ENCODE measurements at regions not wholly inside any gene's neighbourhood (a gene's known extent, or its start where the extent isn't known, plus 50 kb on each side); places are given as distances from the start of the nearest gene placed in this dataset.

GRCh38 chr18:67342159-67342558 lies 174.4 kb downstream of the DSEL start:
- H3K27me3 ChIP-seq (ENCODE audit: control insufficient read depth in 3 of 3, insufficient read depth in 3 of 3, low read length in 2 of 3), result no peaks in the 10 kb centered on the region
- 23 to 48% methylated on average over 2 of the region's 2 CpGs for WGBS, 2 donors
- H3K4me3 ChIP-seq, result no peak overlapping the region
- H3K9me3 ChIP-seq (ENCODE audit: control insufficient read depth in 4 of 4, insufficient read depth in 3 of 4, low read length in 3 of 4), result peaks cover 0 to 4% (median 0%) of the 10 kb centered on the region in 4 donors
- H3K4me1 ChIP-seq (ENCODE audit: control insufficient read depth in 5 of 5, insufficient read depth in 5 of 5, low read length in 5 of 5), result no peaks in the 10 kb centered on the region
- H3K9ac ChIP-seq (ENCODE audit: insufficient read depth in 1 of 2, low read length in 2 of 2), result no peak overlapping the region
- no peak for ATAC-seq (ENCODE audit: insufficient read depth, low FRiP score)
- H3K36me3 ChIP-seq (ENCODE audit: control insufficient read depth in 4 of 4, insufficient read depth in 4 of 4, low read length in 4 of 4), result no peaks in the 10 kb centered on the region
- no peak overlapping the region for H3K27ac ChIP-seq (ENCODE audit: low read depth in 1 of 2, low read length in 1 of 2)
- no peak for DNase-seq
- TF ChIP-seq CTCF (IDR thresholded peaks at IDR 0.05; ENCODE audit: control extremely low read depth, extremely low read depth), result no peak

GRCh38 chr18:67337696-67338095 lies 178.8 kb downstream of the DSEL start:
- 56 to 65% methylated on average over 1 of the region's 1 CpG for WGBS, 2 donors
- DNase-seq (no peak), ATAC-seq (ENCODE audit: insufficient read depth, low FRiP score) (no peak)
- Histone ChIP-seq H3K9ac (ENCODE audit: insufficient read depth in 1 of 2, low read length in 2 of 2) (no peak overlapping the region), H3K4me3 (no peak overlapping the region), H3K27me3 (ENCODE audit: control insufficient read depth in 3 of 3, insufficient read depth in 3 of 3, low read length in 2 of 3) (no peaks in the 10 kb centered on the region), H3K36me3 (ENCODE audit: control insufficient read depth in 4 of 4, insufficient read depth in 4 of 4, low read length in 4 of 4) (no peaks in the 10 kb centered on the region), H3K4me1 (ENCODE audit: control insufficient read depth in 5 of 5, insufficient read depth in 5 of 5, low read length in 5 of 5) (no peaks in the 10 kb centered on the region), H3K9me3 (ENCODE audit: control insufficient read depth in 4 of 4, insufficient read depth in 3 of 4, low read length in 3 of 4) (peaks cover 0 to 7% (median 0%) of the 10 kb centered on the region in 4 donors), H3K27ac (ENCODE audit: low read depth in 1 of 2, low read length in 1 of 2) (no peak overlapping the region)
- no peak for TF ChIP-seq CTCF (IDR thresholded peaks at IDR 0.05; ENCODE audit: control extremely low read depth, extremely low read depth)

GRCh38 chr18:67331857-67332256 lies 184.7 kb downstream of the DSEL start:
- H3K27me3 ChIP-seq (ENCODE audit: control insufficient read depth in 3 of 3, insufficient read depth in 3 of 3, low read length in 2 of 3), result no peaks in the 10 kb centered on the region
- no peak overlapping the region for H3K9ac ChIP-seq (ENCODE audit: insufficient read depth in 1 of 2, low read length in 2 of 2)
- H3K4me1 ChIP-seq (ENCODE audit: control insufficient read depth in 5 of 5, insufficient read depth in 5 of 5, low read length in 5 of 5), result no peaks in the 10 kb centered on the region
- DNase-seq, result no peak
- H3K27ac ChIP-seq (ENCODE audit: low read depth in 1 of 2, low read length in 1 of 2), result no peak overlapping the region
- peaks cover 0 to 2% (median 0%) of the 10 kb centered on the region in 4 donors for H3K9me3 ChIP-seq (ENCODE audit: control insufficient read depth in 4 of 4, insufficient read depth in 3 of 4, low read length in 3 of 4)
- WGBS, 2 donors, result 32 to 87% methylated on average over 1 of the region's 1 CpG
- TF ChIP-seq CTCF (IDR thresholded peaks at IDR 0.05; ENCODE audit: control extremely low read depth, extremely low read depth), result no peak
- no peak for ATAC-seq (ENCODE audit: insufficient read depth, low FRiP score)
- H3K4me3 ChIP-seq, result no peak overlapping the region
- no peaks in the 10 kb centered on the region for H3K36me3 ChIP-seq (ENCODE audit: control insufficient read depth in 4 of 4, insufficient read depth in 4 of 4, low read length in 4 of 4)

- Histone ChIP-seq H3K4me3 (no peak overlapping the region), H3K27me3 (ENCODE audit: control insufficient read depth in 3 of 3, insufficient read depth in 3 of 3, low read length in 2 of 3) (no peaks in the 10 kb centered on the region), H3K9ac (ENCODE audit: insufficient read depth in 1 of 2, low read length in 2 of 2) (no peak overlapping the region), H3K27ac (ENCODE audit: low read depth in 1 of 2, low read length in 1 of 2) (no peak overlapping the region), H3K9me3 (ENCODE audit: control insufficient read depth in 4 of 4, insufficient read depth in 3 of 4, low read length in 3 of 4) (no peaks in the 10 kb centered on the region), H3K4me1 (ENCODE audit: control insufficient read depth in 5 of 5, insufficient read depth in 5 of 5, low read length in 5 of 5) (no peaks in the 10 kb centered on the region), H3K36me3 (ENCODE audit: control insufficient read depth in 4 of 4, insufficient read depth in 4 of 4, low read length in 4 of 4) (no peaks in the 10 kb centered on the region)
- no peak for ATAC-seq (ENCODE audit: insufficient read depth, low FRiP score)
- DNase-seq, result no peak
- no peak for TF ChIP-seq CTCF (IDR thresholded peaks at IDR 0.05; ENCODE audit: control extremely low read depth, extremely low read depth)
- WGBS, 2 donors, result 77 to 86% methylated on average over 2 of the region's 2 CpGs
These were observed 197.4 kb downstream of the DSEL start for GRCh38 chr18:67319109-67319508.
